ENCODE measurements at regions not wholly inside any gene's neighbourhood (a gene's known extent, or its start where the extent isn't known, plus 50 kb on each side); places are given as distances from the start of the nearest gene placed in this dataset.

- H3K27me3 Mint-ChIP-seq: peaks cover 10 to 17% of the 10 kb centered on the region in 2 donors
- Histone ChIP-seq H3K4me1 (ENCODE audit: control insufficient read depth in 1 of 2, extremely low read depth in 1 of 2, insufficient read depth in 2 of 2, low read length in 2 of 2) (no peaks in the 10 kb centered on the region), H3K27ac (ENCODE audit: low read length) (no peak overlapping the region), H3K9me3 (no peaks in the 10 kb centered on the region), H3K27me3 (replicated peaks in 1 of 2; ENCODE audit: control insufficient read depth in 2 of 2, extremely low read depth in 1 of 2, insufficient read depth in 2 of 2, low read length in 1 of 2) (peaks cover 2 to 5% of the 10 kb centered on the region in 2 experiments), H3K36me3 (ENCODE audit: control insufficient read depth in 2 of 2, extremely low read depth in 1 of 2, insufficient read depth in 1 of 2, low read length in 1 of 2) (no peaks in the 10 kb centered on the region), H3K4me3 (ENCODE audit: control insufficient read depth in 1 of 2, extremely low read depth in 1 of 2, low read length in 1 of 2) (no peak overlapping the region)
- POLR2A ChIA-PET: no interaction called here
- no peak overlapping the region for H3K4me3 Mint-ChIP-seq
- DNase-seq: no peak
- H3K9me3 Mint-ChIP-seq: no peaks in the 10 kb centered on the region
- CTCF ChIA-PET: interaction anchor here in 1 of 2 donors (0.7 kb wide), 1 partner anchor 11 kb away, joined by 3 read pairs; no protein-coding TSS in a partner anchor
- H3K36me3 Mint-ChIP-seq: no peaks in the 10 kb centered on the region
- no peaks in the 10 kb centered on the region for H3K4me1 Mint-ChIP-seq
- ATAC-seq (replicated peaks in 1 of 4): no peak
- no CpG with 5 or more reads among the region's 1 CpG for WGBS (ENCODE audit: insufficient coverage)
- H3K27ac Mint-ChIP-seq: no peak overlapping the region
Observed at GRCh38 chr10:94074462-94074861, 80.7 kb downstream of the PLCE1 start.

- ChIA-PET CTCF (no interaction called here), POLR2A (no interaction called here)
- 86% methylated on average over 1 of the region's 2 CpGs for WGBS (ENCODE audit: insufficient coverage)
- DNase-seq (no peak), ATAC-seq (replicated peaks in 1 of 4) (no peak)
- no peak overlapping the region for H3K4me3 Mint-ChIP-seq
- H3K9me3 Mint-ChIP-seq: peaks cover 0 to 4% (median 0%) of the 10 kb centered on the region in 3 donors
- Histone ChIP-seq H3K4me3 (ENCODE audit: control insufficient read depth in 1 of 2, extremely low read depth in 1 of 2, low read length in 1 of 2) (no peak overlapping the region), H3K36me3 (ENCODE audit: control insufficient read depth in 2 of 2, extremely low read depth in 1 of 2, insufficient read depth in 1 of 2, low read length in 1 of 2) (no peaks in the 10 kb centered on the region), H3K27me3 (replicated peaks in 1 of 2; ENCODE audit: control insufficient read depth in 2 of 2, extremely low read depth in 1 of 2, insufficient read depth in 2 of 2, low read length in 1 of 2) (peaks cover 2 to 5% of the 10 kb centered on the region in 2 experiments), H3K9me3 (no peaks in the 10 kb centered on the region), H3K27ac (ENCODE audit: low read length) (no peak overlapping the region), H3K4me1 (ENCODE audit: control insufficient read depth in 1 of 2, extremely low read depth in 1 of 2, insufficient read depth in 2 of 2, low read length in 2 of 2) (no peaks in the 10 kb centered on the region)
- H3K27me3 Mint-ChIP-seq: peaks cover 10 to 22% of the 10 kb centered on the region in 2 donors
- H3K4me1 Mint-ChIP-seq: no peaks in the 10 kb centered on the region
- H3K36me3 Mint-ChIP-seq: no peaks in the 10 kb centered on the region
- no peak overlapping the region for H3K27ac Mint-ChIP-seq
Observed at GRCh38 chr10:94075506-94075905, 81.8 kb downstream of the PLCE1 start.

GRCh38 chr10:94076325-94076841, 82.7 kb downstream of the PLCE1 start:
- no peak overlapping the region for H3K4me3 Mint-ChIP-seq
- POLR2A ChIA-PET: interaction anchor here in 1 of 2 donors (0.5 kb wide), 2 partner anchors 634 to 1080 kb away, joined by 3 to 10 read pairs; no protein-coding TSS in a partner anchor
- Histone ChIP-seq H3K36me3 (ENCODE audit: control insufficient read depth in 2 of 2, extremely low read depth in 1 of 2, insufficient read depth in 1 of 2, low read length in 1 of 2) (no peaks in the 10 kb centered on the region), H3K4me1 (ENCODE audit: control insufficient read depth in 1 of 2, extremely low read depth in 1 of 2, insufficient read depth in 2 of 2, low read length in 2 of 2) (no peaks in the 10 kb centered on the region), H3K27me3 (replicated peaks in 1 of 2; ENCODE audit: control insufficient read depth in 2 of 2, extremely low read depth in 1 of 2, insufficient read depth in 2 of 2, low read length in 1 of 2) (peaks cover 2 to 5% of the 10 kb centered on the region in 2 experiments), H3K4me3 (ENCODE audit: control insufficient read depth in 1 of 2, extremely low read depth in 1 of 2, low read length in 1 of 2) (no peak overlapping the region), H3K9me3 (no peaks in the 10 kb centered on the region), H3K27ac (ENCODE audit: low read length) (no peak overlapping the region)
- 86% methylated on average over 1 of the region's 2 CpGs for WGBS (ENCODE audit: insufficient coverage)
- no peak overlapping the region for H3K27ac Mint-ChIP-seq
- H3K9me3 Mint-ChIP-seq: peaks cover under 1 to 5% (median 4%) of the 10 kb centered on the region in 3 donors
- CTCF ChIA-PET: no interaction called here
- DNase-seq (no peak), ATAC-seq (replicated peaks in 1 of 4) (no peak)
- H3K4me1 Mint-ChIP-seq: no peaks in the 10 kb centered on the region
- peaks cover 10 to 22% of the 10 kb centered on the region in 2 donors for H3K27me3 Mint-ChIP-seq
- H3K36me3 Mint-ChIP-seq: no peaks in the 10 kb centered on the region

GRCh38 chr10:94077042-94077441, 83.3 kb downstream of the PLCE1 start:
- Mint-ChIP-seq H3K9me3 (peaks cover 5 to 10% (median 7%) of the 10 kb centered on the region in 3 donors), H3K27me3 (peaks cover 7 to 22% of the 10 kb centered on the region in 2 donors), H3K4me3 (no peak overlapping the region), H3K27ac (no peak overlapping the region), H3K36me3 (no peaks in the 10 kb centered on the region), H3K4me1 (no peaks in the 10 kb centered on the region)
- H3K9me3 ChIP-seq: no peaks in the 10 kb centered on the region
- H3K4me1 ChIP-seq (ENCODE audit: control insufficient read depth in 1 of 2, extremely low read depth in 1 of 2, insufficient read depth in 2 of 2, low read length in 2 of 2): no peaks in the 10 kb centered on the region
- WGBS (ENCODE audit: insufficient coverage): 71% methylated on average over 2 of the region's 4 CpGs
- H3K27ac ChIP-seq (ENCODE audit: low read length): no peak overlapping the region
- H3K36me3 ChIP-seq (ENCODE audit: control insufficient read depth in 2 of 2, extremely low read depth in 1 of 2, insufficient read depth in 1 of 2, low read length in 1 of 2): no peaks in the 10 kb centered on the region
- ChIA-PET CTCF (no interaction called here), POLR2A (no interaction called here)
- DNase-seq: no peak
- H3K27me3 ChIP-seq (replicated peaks in 1 of 2; ENCODE audit: control insufficient read depth in 2 of 2, extremely low read depth in 1 of 2, insufficient read depth in 2 of 2, low read length in 1 of 2): peaks cover 2 to 4% of the 10 kb centered on the region in 2 experiments
- H3K4me3 ChIP-seq (ENCODE audit: control insufficient read depth in 1 of 2, extremely low read depth in 1 of 2, low read length in 1 of 2): no peak overlapping the region
- ATAC-seq (replicated peaks in 1 of 4): no peak

GRCh38 chr10:94080108-94080507, 86.4 kb downstream of the PLCE1 start:
- H3K9me3 Mint-ChIP-seq: peaks cover 5 to 10% (median 7%) of the 10 kb centered on the region in 3 donors
- H3K27ac Mint-ChIP-seq: no peak overlapping the region
- H3K4me3 ChIP-seq (ENCODE audit: control insufficient read depth in 1 of 2, extremely low read depth in 1 of 2, low read length in 1 of 2): no peak overlapping the region
- H3K4me1 ChIP-seq (ENCODE audit: control insufficient read depth in 1 of 2, extremely low read depth in 1 of 2, insufficient read depth in 2 of 2, low read length in 2 of 2): no peaks in the 10 kb centered on the region
- peaks cover 0 to 10% of the 10 kb centered on the region in 2 donors for H3K27me3 Mint-ChIP-seq
- H3K27me3 ChIP-seq (replicated peaks in 1 of 2; ENCODE audit: control insufficient read depth in 2 of 2, extremely low read depth in 1 of 2, insufficient read depth in 2 of 2, low read length in 1 of 2): peaks cover 2% of the 10 kb centered on the region in 2 experiments
- POLR2A ChIA-PET: interaction anchor here in 1 of 2 donors (0.5 kb wide), 1 partner anchor 99 kb away, joined by 3 read pairs; no protein-coding TSS in a partner anchor
- CTCF ChIA-PET: no interaction called here
- no peak for DNase-seq
- H3K4me1 Mint-ChIP-seq: no peaks in the 10 kb centered on the region
- H3K36me3 Mint-ChIP-seq: no peaks in the 10 kb centered on the region
- H3K27ac ChIP-seq (ENCODE audit: low read length): no peak overlapping the region
- no peaks in the 10 kb centered on the region for H3K36me3 ChIP-seq (ENCODE audit: control insufficient read depth in 2 of 2, extremely low read depth in 1 of 2, insufficient read depth in 1 of 2, low read length in 1 of 2)
- ATAC-seq (replicated peaks in 1 of 4): no peak
- no peaks in the 10 kb centered on the region for H3K9me3 ChIP-seq
- H3K4me3 Mint-ChIP-seq: no peak overlapping the region

GRCh38 chr10:94083662-94084265, 90.0 kb downstream of the PLCE1 start:
- Histone ChIP-seq H3K27me3 (replicated peaks in 1 of 2; ENCODE audit: control insufficient read depth in 2 of 2, extremely low read depth in 1 of 2, insufficient read depth in 2 of 2, low read length in 1 of 2) (peaks cover 0 to 3% of the 10 kb centered on the region in 2 experiments), H3K4me1 (ENCODE audit: control insufficient read depth in 1 of 2, extremely low read depth in 1 of 2, insufficient read depth in 2 of 2, low read length in 2 of 2) (no peaks in the 10 kb centered on the region), H3K36me3 (ENCODE audit: control insufficient read depth in 2 of 2, extremely low read depth in 1 of 2, insufficient read depth in 1 of 2, low read length in 1 of 2) (no peaks in the 10 kb centered on the region), H3K4me3 (ENCODE audit: control insufficient read depth in 1 of 2, extremely low read depth in 1 of 2, low read length in 1 of 2) (no peak overlapping the region), H3K9me3 (no peaks in the 10 kb centered on the region), H3K27ac (ENCODE audit: low read length) (no peak overlapping the region)
- ChIA-PET POLR2A (no interaction called here), CTCF (no interaction called here)
- ATAC-seq (replicated peaks in 1 of 4) (no peak), DNase-seq (no peak)
- H3K27me3 Mint-ChIP-seq: peaks cover 0 to 13% of the 10 kb centered on the region in 2 donors
- peaks cover 5 to 10% (median 7%) of the 10 kb centered on the region in 3 donors for H3K9me3 Mint-ChIP-seq
- H3K27ac Mint-ChIP-seq: no peak overlapping the region
- H3K4me1 Mint-ChIP-seq: no peaks in the 10 kb centered on the region
- H3K36me3 Mint-ChIP-seq: no peaks in the 10 kb centered on the region
- 60% methylated on average over 1 of the region's 5 CpGs for WGBS (ENCODE audit: insufficient coverage)
- H3K4me3 Mint-ChIP-seq: no peak overlapping the region
